ENCODE measurements at regions not wholly inside any gene's neighbourhood (a gene's known extent, or its start where the extent isn't known, plus 50 kb on each side); places are given as distances from the start of the nearest gene placed in this dataset.

GRCh38 chr9:87795178-87795577 lies 69.3 kb downstream of the CTSL start:
- TF ChIP-seq CTCF (conservative IDR thresholded peaks at IDR 0.05; ENCODE audit: low read depth, low read length): no peak
- Histone ChIP-seq H3K4me3 (IDR thresholded peaks at IDR 0.05; ENCODE audit: insufficient read depth, low read depth, low read length) (no peak overlapping the region), H3K36me3 (ENCODE audit: insufficient read depth) (no peaks in the 10 kb centered on the region), H3K9ac (no peak overlapping the region), H2AFZ (ENCODE audit: low read depth) (no peak overlapping the region), H3K79me2 (ENCODE audit: insufficient read depth, low read depth) (no peaks in the 10 kb centered on the region), H3K27me3 (ENCODE audit: insufficient read depth, low read depth) (no peaks in the 10 kb centered on the region), H3K4me1 (ENCODE audit: low read depth, poor library complexity, severe bottlenecking) (peaks cover 8% of the 10 kb centered on the region), H3K4me2 (no peak overlapping the region), H4K20me1 (ENCODE audit: insufficient read depth) (no peaks in the 10 kb centered on the region), H3K27ac (no peak overlapping the region)

GRCh38 chr9:87796196-87796595 lies 70.3 kb downstream of the CTSL start:
- no peak overlapping the region for H2AFZ ChIP-seq (ENCODE audit: low read depth)
- H4K20me1 ChIP-seq (ENCODE audit: insufficient read depth): no peaks in the 10 kb centered on the region
- H3K4me3 ChIP-seq (IDR thresholded peaks at IDR 0.05; ENCODE audit: insufficient read depth, low read depth, low read length): no peak overlapping the region
- H3K36me3 ChIP-seq (ENCODE audit: insufficient read depth): no peaks in the 10 kb centered on the region
- no peak overlapping the region for H3K27ac ChIP-seq
- no peaks in the 10 kb centered on the region for H3K79me2 ChIP-seq (ENCODE audit: insufficient read depth, low read depth)
- no peak overlapping the region for H3K4me2 ChIP-seq
- no peaks in the 10 kb centered on the region for H3K27me3 ChIP-seq (ENCODE audit: insufficient read depth, low read depth)
- H3K4me1 ChIP-seq (ENCODE audit: low read depth, poor library complexity, severe bottlenecking): peaks cover 8% of the 10 kb centered on the region
- TF ChIP-seq CTCF (conservative IDR thresholded peaks at IDR 0.05; ENCODE audit: low read depth, low read length): no peak
- H3K9ac ChIP-seq: no peak overlapping the region

- Histone ChIP-seq H3K36me3 (ENCODE audit: insufficient read depth) (no peaks in the 10 kb centered on the region), H3K9ac (no peak overlapping the region), H2AFZ (ENCODE audit: low read depth) (no peak overlapping the region), H3K4me3 (IDR thresholded peaks at IDR 0.05; ENCODE audit: insufficient read depth, low read depth, low read length) (no peak overlapping the region), H4K20me1 (ENCODE audit: insufficient read depth) (no peaks in the 10 kb centered on the region), H3K27me3 (ENCODE audit: insufficient read depth, low read depth) (no peaks in the 10 kb centered on the region), H3K79me2 (ENCODE audit: insufficient read depth, low read depth) (no peaks in the 10 kb centered on the region), H3K27ac (no peak overlapping the region), H3K4me2 (no peak overlapping the region), H3K4me1 (ENCODE audit: low read depth, poor library complexity, severe bottlenecking) (no peaks in the 10 kb centered on the region)
- no peak for TF ChIP-seq CTCF (conservative IDR thresholded peaks at IDR 0.05; ENCODE audit: low read depth, low read length)
Measured at GRCh38 chr9:87798261-87798833, 72.4 kb downstream of the CTSL start.

- no peaks in the 10 kb centered on the region for H3K4me1 ChIP-seq (ENCODE audit: low read depth, poor library complexity, severe bottlenecking)
- H2AFZ ChIP-seq (ENCODE audit: low read depth): no peak overlapping the region
- no peaks in the 10 kb centered on the region for H3K36me3 ChIP-seq (ENCODE audit: insufficient read depth)
- H3K4me2 ChIP-seq: no peak overlapping the region
- H4K20me1 ChIP-seq (ENCODE audit: insufficient read depth): no peaks in the 10 kb centered on the region
- no peak overlapping the region for H3K9ac ChIP-seq
- H3K27ac ChIP-seq: no peak overlapping the region
- H3K79me2 ChIP-seq (ENCODE audit: insufficient read depth, low read depth): no peaks in the 10 kb centered on the region
- TF ChIP-seq CTCF (conservative IDR thresholded peaks at IDR 0.05; ENCODE audit: low read depth, low read length): no peak
- no peaks in the 10 kb centered on the region for H3K27me3 ChIP-seq (ENCODE audit: insufficient read depth, low read depth)
- no peak overlapping the region for H3K4me3 ChIP-seq (IDR thresholded peaks at IDR 0.05; ENCODE audit: insufficient read depth, low read depth, low read length)
Measured at GRCh38 chr9:87799503-87799902, 73.6 kb downstream of the CTSL start.

Measured in KMS-11 (cell line).